Right lobe of liver (tissue), 4 donors: ENCODE measurements at regions not wholly inside any gene's neighbourhood (a gene's known extent, or its start where the extent isn't known, plus 50 kb on each side); places are given as distances from the start of the nearest gene placed in this dataset.

ENCODE experiments used
- POLR2A ChIP-seq: fragments of 450-650 bp; IDR thresholded peaks from one replicate; pipeline ENCODE4 v1.6.1; 2017; ENCODE audit warnings: antibody characterized with exemption, mild to moderate bottlenecking
- TF ChIP-seq, protein P1 (sequence below), 4 donors: fragments of 200-600 bp in 3 of 4; fragments of 450-650 bp in 1 of 4; IDR thresholded peaks; one replicate each; pipeline versions ENCODE4 v1.5.1 to v1.8.0; 2016 to 2022; ENCODE audit warnings: antibody characterized with exemption in 4 of 4, mild to moderate bottlenecking in 2 of 4
- donor health status: DM: no; HTN: no; CAD: no.
- donor health status: DM: no; HTN: no; CAD: no.
- donor health status: DM: no; HTN: yes; CAD: no.

DNA sequence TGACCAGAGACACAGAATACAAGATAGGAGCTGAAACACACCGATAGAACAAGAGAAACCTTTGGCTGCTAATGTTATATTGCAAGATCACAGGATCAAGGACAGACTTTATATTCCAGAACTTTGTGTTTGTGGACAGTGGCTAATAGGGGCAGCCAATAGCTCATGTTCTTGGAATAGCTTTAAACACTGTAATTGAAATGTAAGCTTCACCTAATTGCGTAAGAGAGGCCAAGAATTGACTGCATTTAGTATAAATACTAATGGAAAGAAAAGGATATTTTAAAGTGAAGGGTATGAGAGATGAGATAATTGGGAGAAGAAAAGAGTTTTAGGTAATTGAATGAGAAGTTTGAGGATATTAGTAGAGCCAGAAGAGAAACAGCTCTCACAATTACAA lies 758.8 kb downstream of the CDH11 start:
- TF ChIP-seq POLR2A = no peak
- TF ChIP-seq, protein P1, sequence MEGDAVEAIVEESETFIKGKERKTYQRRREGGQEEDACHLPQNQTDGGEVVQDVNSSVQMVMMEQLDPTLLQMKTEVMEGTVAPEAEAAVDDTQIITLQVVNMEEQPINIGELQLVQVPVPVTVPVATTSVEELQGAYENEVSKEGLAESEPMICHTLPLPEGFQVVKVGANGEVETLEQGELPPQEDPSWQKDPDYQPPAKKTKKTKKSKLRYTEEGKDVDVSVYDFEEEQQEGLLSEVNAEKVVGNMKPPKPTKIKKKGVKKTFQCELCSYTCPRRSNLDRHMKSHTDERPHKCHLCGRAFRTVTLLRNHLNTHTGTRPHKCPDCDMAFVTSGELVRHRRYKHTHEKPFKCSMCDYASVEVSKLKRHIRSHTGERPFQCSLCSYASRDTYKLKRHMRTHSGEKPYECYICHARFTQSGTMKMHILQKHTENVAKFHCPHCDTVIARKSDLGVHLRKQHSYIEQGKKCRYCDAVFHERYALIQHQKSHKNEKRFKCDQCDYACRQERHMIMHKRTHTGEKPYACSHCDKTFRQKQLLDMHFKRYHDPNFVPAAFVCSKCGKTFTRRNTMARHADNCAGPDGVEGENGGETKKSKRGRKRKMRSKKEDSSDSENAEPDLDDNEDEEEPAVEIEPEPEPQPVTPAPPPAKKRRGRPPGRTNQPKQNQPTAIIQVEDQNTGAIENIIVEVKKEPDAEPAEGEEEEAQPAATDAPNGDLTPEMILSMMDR (IDR thresholded peaks at IDR 0.05) = no peak
